ENCODE measurements at regions not wholly inside any gene's neighbourhood (a gene's known extent, or its start where the extent isn't known, plus 50 kb on each side); places are given as distances from the start of the nearest gene placed in this dataset.

GRCh38 chr12:59927032-59927431 is 331.2 kb downstream of the SLC16A7 start:
- no peak for DNase-seq (ENCODE audit: low read depth in 4 of 4, low spot score in 3 of 4)

- no peak for DNase-seq (ENCODE audit: low read depth in 4 of 4, low spot score in 3 of 4)
These were observed 332.6 kb downstream of the SLC16A7 start for GRCh38 chr12:59928416-59928815.

GRCh38 chr12:59929110-59929509 is 333.3 kb downstream of the SLC16A7 start:
- no peak for DNase-seq (ENCODE audit: low read depth in 4 of 4, low spot score in 3 of 4)

- no peak for DNase-seq (ENCODE audit: low read depth in 4 of 4, low spot score in 3 of 4)
These were observed 338.7 kb downstream of the SLC16A7 start for GRCh38 chr12:59934486-59934885.

- no peak for DNase-seq (ENCODE audit: low read depth in 4 of 4, low spot score in 3 of 4)
These were observed 340.7 kb downstream of the SLC16A7 start for GRCh38 chr12:59936534-59936933.

- DNase-seq (ENCODE audit: low read depth in 4 of 4, low spot score in 3 of 4): no peak
These were observed 341.3 kb downstream of the SLC16A7 start for GRCh38 chr12:59937148-59937547.

- DNase-seq (ENCODE audit: low read depth in 4 of 4, low spot score in 3 of 4): no peak
These were observed 342.5 kb downstream of the SLC16A7 start for GRCh38 chr12:59938190-59938962.

GRCh38 chr12:59940631-59941342 is 345.0 kb downstream of the SLC16A7 start:
- no peak for DNase-seq (ENCODE audit: low read depth in 4 of 4, low spot score in 3 of 4)

- no peak for DNase-seq (ENCODE audit: low read depth in 4 of 4, low spot score in 3 of 4)
These were observed 345.6 kb downstream of the SLC16A7 start for GRCh38 chr12:59941461-59941860.

GRCh38 chr12:59944177-59944576 is 348.3 kb downstream of the SLC16A7 start:
- no peak for DNase-seq (ENCODE audit: low read depth in 4 of 4, low spot score in 3 of 4)

- no peak for DNase-seq (ENCODE audit: low read depth in 4 of 4, low spot score in 3 of 4)
These were observed 350.8 kb downstream of the SLC16A7 start for GRCh38 chr12:59946635-59947034.

GRCh38 chr12:59963546-59963945 is 367.7 kb downstream of the SLC16A7 start:
- no peak for DNase-seq (ENCODE audit: low read depth in 4 of 4, low spot score in 3 of 4)

- DNase-seq (ENCODE audit: low read depth in 4 of 4, low spot score in 3 of 4): no peak
These were observed 377.1 kb downstream of the SLC16A7 start for GRCh38 chr12:59972905-59973304.

- no peak for DNase-seq (ENCODE audit: low read depth in 4 of 4, low spot score in 3 of 4)
These were observed 377.7 kb downstream of the SLC16A7 start for GRCh38 chr12:59973515-59973914.

GRCh38 chr12:59977779-59978178 is 381.9 kb downstream of the SLC16A7 start:
- DNase-seq (ENCODE audit: low read depth in 4 of 4, low spot score in 3 of 4): no peak

- no peak for DNase-seq (ENCODE audit: low read depth in 4 of 4, low spot score in 3 of 4)
These were observed 384.6 kb downstream of the SLC16A7 start for GRCh38 chr12:59980476-59980875.

GRCh38 chr12:59999291-59999690 is 403.5 kb downstream of the SLC16A7 start:
- no peak for DNase-seq (ENCODE audit: low read depth in 4 of 4, low spot score in 3 of 4)

GRCh38 chr12:60010486-60010885 is 414.7 kb downstream of the SLC16A7 start:
- DNase-seq (ENCODE audit: low read depth in 4 of 4, low spot score in 3 of 4): no peak

- DNase-seq (ENCODE audit: low read depth in 4 of 4, low spot score in 3 of 4): no peak
These were observed 416.8 kb downstream of the SLC16A7 start for GRCh38 chr12:60012659-60013058.

GRCh38 chr12:60014436-60014835 is 418.6 kb downstream of the SLC16A7 start:
- DNase-seq (ENCODE audit: low read depth in 4 of 4, low spot score in 3 of 4): no peak

GRCh38 chr12:60020068-60020467 is 424.2 kb downstream of the SLC16A7 start:
- DNase-seq (ENCODE audit: low read depth in 4 of 4, low spot score in 3 of 4): no peak

- no peak for DNase-seq (ENCODE audit: low read depth in 4 of 4, low spot score in 3 of 4)
These were observed 425.4 kb downstream of the SLC16A7 start for GRCh38 chr12:60021235-60021634.
